ENCODE measurements at regions not wholly inside any gene's neighbourhood (a gene's known extent, or its start where the extent isn't known, plus 50 kb on each side); places are given as distances from the start of the nearest gene placed in this dataset.

DNA sequence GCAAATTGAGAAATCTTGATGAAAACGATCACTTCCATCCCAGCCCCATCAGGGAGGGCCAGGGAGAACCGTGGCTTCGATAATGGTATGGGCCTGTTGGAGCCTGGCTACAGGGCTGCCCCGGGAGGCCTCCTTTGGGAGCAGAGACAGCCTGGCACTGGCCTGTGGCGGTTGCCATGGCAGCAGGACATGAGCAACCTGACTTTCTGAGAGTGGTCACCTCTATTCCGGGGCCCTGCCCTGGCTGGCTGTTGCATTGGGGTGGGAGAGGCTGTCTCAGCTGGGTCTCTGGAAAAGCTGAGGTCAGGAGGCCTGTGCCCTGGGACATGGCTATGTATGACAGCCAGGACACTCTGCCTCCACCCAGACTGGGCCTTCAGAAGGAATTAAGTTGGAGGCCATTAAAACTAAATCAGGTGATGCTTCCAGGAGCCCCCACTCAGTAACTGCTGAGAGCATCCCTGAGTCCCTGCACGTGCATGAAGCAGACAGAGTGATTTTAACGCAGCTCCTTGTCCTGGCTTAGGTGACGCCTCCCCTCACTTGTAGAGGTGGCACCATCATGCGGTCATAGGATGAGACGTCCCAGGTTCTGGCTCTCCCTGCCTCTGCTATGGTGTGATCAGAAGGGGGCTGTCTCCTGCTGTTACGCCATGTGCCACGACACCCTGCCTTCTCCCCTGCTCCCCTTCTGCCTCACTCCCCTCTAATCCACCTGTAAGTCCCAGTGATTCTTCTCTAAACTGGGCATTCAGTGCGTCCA is 126.3 kb downstream of the SLC25A47 start:
- no peak overlapping the region for H3K18ac ChIP-seq (ENCODE audit: extremely low read depth, low read length)
- H2BK5ac ChIP-seq (ENCODE audit: low read depth, low read length): no peak overlapping the region
- DNase-seq (ENCODE audit: low read depth in 1 of 2, low spot score in 2 of 2) (no peak), FAIRE-seq (no peak)
- H3K4me3 ChIP-seq (ENCODE audit: extremely low read depth in 1 of 4, insufficient read depth in 2 of 4, low read depth in 3 of 4, low read length in 4 of 4): no peak overlapping the region
- H3K27ac ChIP-seq (ENCODE audit: low read depth, low read length): no peak overlapping the region
- H3K79me2 ChIP-seq (ENCODE audit: control insufficient read depth in 1 of 2, insufficient read depth in 2 of 2, low read length in 2 of 2): no peaks in the 10 kb centered on the region
- no peak overlapping the region for H3K23ac ChIP-seq (ENCODE audit: insufficient read length)
- no peaks in the 10 kb centered on the region for H3K27me3 ChIP-seq (replicated peaks in 1 of 4; ENCODE audit: control insufficient read depth in 3 of 4, extremely low read depth in 1 of 4, insufficient read depth in 3 of 4, low read length in 3 of 4)
- H2AK5ac ChIP-seq (ENCODE audit: low read depth, low read length): no peak overlapping the region
- 0 out of 2 replicates have a peak, but pooled peaks cover 4% of the 10 kb centered on the region for H3K79me1 ChIP-seq (ENCODE audit: low read depth, low read length)
- H3K23me2 ChIP-seq (ENCODE audit: low read depth, low read length): peaks cover 2% of the 10 kb centered on the region; the same call in 1 of the 2 replicates
- no peak overlapping the region for H2BK12ac ChIP-seq (ENCODE audit: low read depth, low read length)
- no peak overlapping the region for H3K4me2 ChIP-seq (ENCODE audit: insufficient read depth in 1 of 2, low read depth in 2 of 2, low read length in 2 of 2)
- H3K4me1 ChIP-seq (replicated peaks in 1 of 4; ENCODE audit: control insufficient read depth in 3 of 4, insufficient read depth in 4 of 4, low read length in 3 of 4): peaks cover 3 to 18% (median 12%) of the 10 kb centered on the region in 4 experiments
- no peak overlapping the region; the same call in 1 of the 2 replicates for H4K8ac ChIP-seq (ENCODE audit: extremely low read depth, insufficient read depth, low read length)
- no peak overlapping the region for H3K56ac ChIP-seq (replicated peaks; ENCODE audit: insufficient read length, low read depth, low read length)
- H2AFZ ChIP-seq (ENCODE audit: low read length): no peak overlapping the region
- WGBS, 2 experiments (ENCODE audit: extremely low coverage in 1 of 2, insufficient coverage in 1 of 2, insufficient read length in 1 of 2, insufficient replicate concordance in 2 of 2, low coverage in 1 of 2, low lambda C conversion rate in 2 of 2, missing lambda C conversion rate in 1 of 2): 90% methylated on average over 14 of the region's 14 CpGs; no CpG with 5 or more reads in 1 of the 2 experiments
- no peak overlapping the region for H2BK20ac ChIP-seq (ENCODE audit: low read length)
- H3K4ac ChIP-seq (replicated peaks; ENCODE audit: insufficient read length, low read depth, low read length): no peak overlapping the region
- H4K91ac ChIP-seq (replicated peaks; ENCODE audit: insufficient read length, low read length): no peak overlapping the region
- no peaks in the 10 kb centered on the region for H4K20me1 ChIP-seq (replicated peaks in 1 of 2; ENCODE audit: control insufficient read depth in 1 of 2, insufficient read depth in 2 of 2, low read length in 2 of 2)
- H3K9me3 ChIP-seq (ENCODE audit: insufficient read depth in 2 of 2, low read depth in 1 of 2, low read length in 1 of 2): no peaks in the 10 kb centered on the region
- TF ChIP-seq SUZ12 (IDR thresholded peaks at IDR 0.05; ENCODE audit: low read length) (no peak), MAFK (IDR thresholded peaks at IDR 0.05; ENCODE audit: low read depth, low read length) (no peak), RAD21 (IDR thresholded peaks at IDR 0.05 in 1 of 2, conservative IDR thresholded peaks at IDR 0.05 in 1 of 2; ENCODE audit: low read depth in 2 of 2, low read length in 2 of 2) (no peak; a peak in 1 of 4 replicates), YY1 (IDR thresholded peaks at IDR 0.05; ENCODE audit: low read depth, low read length) (no peak), RFX5 (IDR thresholded peaks at IDR 0.05; ENCODE audit: borderline replicate concordance, low read depth, low read length) (no peak)
- TF ChIP-seq, protein P1, sequence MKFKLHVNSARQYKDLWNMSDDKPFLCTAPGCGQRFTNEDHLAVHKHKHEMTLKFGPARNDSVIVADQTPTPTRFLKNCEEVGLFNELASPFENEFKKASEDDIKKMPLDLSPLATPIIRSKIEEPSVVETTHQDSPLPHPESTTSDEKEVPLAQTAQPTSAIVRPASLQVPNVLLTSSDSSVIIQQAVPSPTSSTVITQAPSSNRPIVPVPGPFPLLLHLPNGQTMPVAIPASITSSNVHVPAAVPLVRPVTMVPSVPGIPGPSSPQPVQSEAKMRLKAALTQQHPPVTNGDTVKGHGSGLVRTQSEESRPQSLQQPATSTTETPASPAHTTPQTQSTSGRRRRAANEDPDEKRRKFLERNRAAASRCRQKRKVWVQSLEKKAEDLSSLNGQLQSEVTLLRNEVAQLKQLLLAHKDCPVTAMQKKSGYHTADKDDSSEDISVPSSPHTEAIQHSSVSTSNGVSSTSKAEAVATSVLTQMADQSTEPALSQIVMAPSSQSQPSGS (IDR thresholded peaks at IDR 0.05; ENCODE audit: low read length): no peak
- H2BK120ac ChIP-seq (replicated peaks; ENCODE audit: low read depth, low read length): no peak overlapping the region
- H3K9ac ChIP-seq (replicated peaks in 1 of 4; ENCODE audit: extremely low read depth in 1 of 4, low read depth in 3 of 4, low read length in 3 of 4): no peak overlapping the region
- no peak overlapping the region for H3K14ac ChIP-seq (ENCODE audit: insufficient read length)
- no peak overlapping the region for H2BK15ac ChIP-seq (ENCODE audit: low read length)
- no peak overlapping the region for H4K5ac ChIP-seq (ENCODE audit: insufficient read length, low read depth, low read length)
- no peaks in the 10 kb centered on the region for H3K36me3 ChIP-seq (ENCODE audit: control insufficient read depth in 2 of 4, insufficient read depth in 4 of 4, low read length in 3 of 4)
- ChIA-PET POLR2A (ENCODE audit: partially characterized antibody) (no interaction called here), CTCF (ENCODE audit: partially characterized antibody) (interaction anchor here (0.8 to 2.1 kb wide), 6 partner anchors 9 to 111 kb away, joined by 3 to 4 read pairs (median 3); no protein-coding TSS in a partner anchor)

Measured in H1 (cell line).